ENCODE measurements at regions not wholly inside any gene's neighbourhood (a gene's known extent, or its start where the extent isn't known, plus 50 kb on each side); places are given as distances from the start of the nearest gene placed in this dataset.

DNA sequence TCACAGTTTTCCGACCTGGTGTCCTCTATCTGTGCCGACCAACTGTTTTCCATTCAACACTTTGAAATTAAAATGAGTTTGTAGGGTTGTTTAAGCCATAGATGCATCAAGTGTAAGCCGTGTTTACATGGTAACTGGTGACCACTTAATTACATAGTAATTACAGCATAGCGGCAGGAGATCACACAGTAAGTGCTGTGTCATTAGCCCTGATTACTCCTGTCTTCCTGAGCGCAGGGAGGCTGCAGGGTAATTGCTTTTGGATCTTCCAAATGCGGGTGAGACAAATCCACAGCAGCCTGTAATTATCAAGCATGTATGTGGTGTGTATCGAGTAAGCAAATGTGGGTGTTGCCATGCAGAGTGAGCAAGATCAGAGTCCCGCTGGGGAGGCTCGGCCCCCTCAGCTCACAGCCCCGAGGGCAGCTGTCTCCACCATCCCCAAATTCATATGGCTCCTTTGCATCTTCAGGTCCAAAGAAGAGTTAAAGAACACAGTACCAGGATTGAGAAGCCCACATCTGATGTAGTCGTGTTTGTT lies 71.5 kb upstream of the HDAC4 start:
- TF ChIP-seq, protein P1, sequence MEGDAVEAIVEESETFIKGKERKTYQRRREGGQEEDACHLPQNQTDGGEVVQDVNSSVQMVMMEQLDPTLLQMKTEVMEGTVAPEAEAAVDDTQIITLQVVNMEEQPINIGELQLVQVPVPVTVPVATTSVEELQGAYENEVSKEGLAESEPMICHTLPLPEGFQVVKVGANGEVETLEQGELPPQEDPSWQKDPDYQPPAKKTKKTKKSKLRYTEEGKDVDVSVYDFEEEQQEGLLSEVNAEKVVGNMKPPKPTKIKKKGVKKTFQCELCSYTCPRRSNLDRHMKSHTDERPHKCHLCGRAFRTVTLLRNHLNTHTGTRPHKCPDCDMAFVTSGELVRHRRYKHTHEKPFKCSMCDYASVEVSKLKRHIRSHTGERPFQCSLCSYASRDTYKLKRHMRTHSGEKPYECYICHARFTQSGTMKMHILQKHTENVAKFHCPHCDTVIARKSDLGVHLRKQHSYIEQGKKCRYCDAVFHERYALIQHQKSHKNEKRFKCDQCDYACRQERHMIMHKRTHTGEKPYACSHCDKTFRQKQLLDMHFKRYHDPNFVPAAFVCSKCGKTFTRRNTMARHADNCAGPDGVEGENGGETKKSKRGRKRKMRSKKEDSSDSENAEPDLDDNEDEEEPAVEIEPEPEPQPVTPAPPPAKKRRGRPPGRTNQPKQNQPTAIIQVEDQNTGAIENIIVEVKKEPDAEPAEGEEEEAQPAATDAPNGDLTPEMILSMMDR (IDR thresholded peaks at IDR 0.05; ENCODE audit: low read depth, low read length), result no peak
- Histone ChIP-seq H3K9me3 (no peaks in the 10 kb centered on the region; the same call in 1 of the 2 replicates), H3K4me3 (ENCODE audit: low read depth, low read length) (no peak overlapping the region), H3K4me1 (no peaks in the 10 kb centered on the region), H3K27me3 (no peaks in the 10 kb centered on the region), H3K36me3 (no peaks in the 10 kb centered on the region)
- DNase-seq, result no peak

DNA sequence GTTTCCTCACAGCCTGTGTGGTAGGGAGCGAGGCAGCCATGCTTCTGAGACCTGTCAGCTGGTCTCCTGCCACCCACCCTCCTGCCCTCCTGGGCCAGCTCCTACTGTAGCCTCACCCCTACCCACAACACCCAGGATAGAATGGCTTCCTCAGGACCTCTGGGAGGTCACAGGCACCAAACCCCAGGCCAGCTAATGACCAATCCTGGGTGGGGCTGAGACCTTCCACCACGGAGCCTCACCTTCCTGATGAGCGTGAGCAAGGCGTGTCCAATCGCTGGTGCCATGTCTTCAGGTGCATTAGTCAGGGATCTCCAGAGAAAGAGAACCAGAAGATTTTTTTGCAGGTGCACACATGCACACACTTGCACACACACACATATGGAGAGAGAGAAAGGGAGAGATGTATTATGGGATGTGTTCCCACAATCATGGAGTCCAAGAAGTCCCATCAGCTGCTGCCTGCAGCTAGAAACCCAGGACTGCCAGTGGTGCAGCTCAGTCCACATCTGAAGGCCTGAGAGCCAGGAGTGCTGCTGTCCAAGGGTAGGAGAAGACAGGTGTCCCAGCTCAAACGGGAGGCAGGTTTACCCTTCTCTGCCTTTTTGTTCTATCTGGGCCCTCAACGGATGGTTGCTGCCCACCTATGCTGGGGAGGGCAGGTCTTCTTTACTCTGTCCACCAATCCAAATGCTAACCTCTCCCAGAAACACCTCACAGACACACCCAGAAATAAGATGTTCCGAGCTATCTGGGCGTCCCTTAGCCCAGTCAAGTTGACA lies 70.4 kb upstream of the HDAC4 start:
- Histone ChIP-seq H3K9me3 (no peaks in the 10 kb centered on the region; the same call in 1 of the 2 replicates), H3K4me3 (ENCODE audit: low read depth, low read length) (no peak overlapping the region), H3K27me3 (no peaks in the 10 kb centered on the region), H3K4me1 (no peaks in the 10 kb centered on the region), H3K36me3 (no peaks in the 10 kb centered on the region)
- no peak for DNase-seq
- TF ChIP-seq, protein P1 (IDR thresholded peaks at IDR 0.05; ENCODE audit: low read depth, low read length), result no peak

DNA sequence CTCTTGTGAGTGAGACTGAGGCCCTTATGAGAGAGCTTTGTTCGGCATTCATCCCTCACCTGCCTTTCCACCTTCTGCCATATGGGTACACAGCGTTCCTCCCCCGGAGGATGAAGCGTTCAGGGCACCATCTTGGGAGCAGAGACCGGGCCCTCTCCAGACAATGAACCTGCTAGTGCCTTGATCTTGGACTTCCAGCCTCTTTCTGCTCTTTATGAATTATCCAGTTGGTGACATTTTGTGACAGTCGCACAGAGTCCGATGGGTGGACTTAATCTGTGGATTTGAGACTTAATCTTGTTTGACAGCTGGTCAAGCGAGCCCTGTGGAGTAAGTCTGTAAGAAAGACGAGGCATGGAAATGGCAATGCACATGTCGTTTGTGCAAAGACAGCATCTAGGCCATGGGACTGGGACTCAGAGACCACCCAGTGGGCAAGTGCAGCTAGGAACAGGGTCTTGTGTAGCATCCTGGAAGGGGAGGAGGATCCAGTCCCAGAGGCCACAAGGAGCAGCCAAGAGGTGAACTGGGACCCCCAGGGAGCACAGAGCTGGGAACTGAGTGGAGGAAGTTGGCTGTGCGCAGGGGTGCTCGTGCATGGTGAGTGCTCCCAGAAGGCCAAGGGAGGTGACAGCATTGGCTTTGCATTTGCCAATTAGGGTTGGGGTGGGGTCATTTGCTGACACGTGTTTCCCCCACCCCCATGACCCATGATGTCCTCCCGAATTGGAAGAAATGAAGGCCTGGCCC lies 69.5 kb upstream of the HDAC4 start:
- no peak for DNase-seq
- H3K27me3 ChIP-seq, result no peaks in the 10 kb centered on the region
- no peaks in the 10 kb centered on the region for H3K9me3 ChIP-seq
- H3K4me1 ChIP-seq, result no peaks in the 10 kb centered on the region
- TF ChIP-seq, protein P1 (IDR thresholded peaks at IDR 0.05; ENCODE audit: low read depth, low read length), result no peak
- H3K36me3 ChIP-seq, result no peaks in the 10 kb centered on the region
- H3K4me3 ChIP-seq (ENCODE audit: low read depth, low read length), result no peak overlapping the region

DNA sequence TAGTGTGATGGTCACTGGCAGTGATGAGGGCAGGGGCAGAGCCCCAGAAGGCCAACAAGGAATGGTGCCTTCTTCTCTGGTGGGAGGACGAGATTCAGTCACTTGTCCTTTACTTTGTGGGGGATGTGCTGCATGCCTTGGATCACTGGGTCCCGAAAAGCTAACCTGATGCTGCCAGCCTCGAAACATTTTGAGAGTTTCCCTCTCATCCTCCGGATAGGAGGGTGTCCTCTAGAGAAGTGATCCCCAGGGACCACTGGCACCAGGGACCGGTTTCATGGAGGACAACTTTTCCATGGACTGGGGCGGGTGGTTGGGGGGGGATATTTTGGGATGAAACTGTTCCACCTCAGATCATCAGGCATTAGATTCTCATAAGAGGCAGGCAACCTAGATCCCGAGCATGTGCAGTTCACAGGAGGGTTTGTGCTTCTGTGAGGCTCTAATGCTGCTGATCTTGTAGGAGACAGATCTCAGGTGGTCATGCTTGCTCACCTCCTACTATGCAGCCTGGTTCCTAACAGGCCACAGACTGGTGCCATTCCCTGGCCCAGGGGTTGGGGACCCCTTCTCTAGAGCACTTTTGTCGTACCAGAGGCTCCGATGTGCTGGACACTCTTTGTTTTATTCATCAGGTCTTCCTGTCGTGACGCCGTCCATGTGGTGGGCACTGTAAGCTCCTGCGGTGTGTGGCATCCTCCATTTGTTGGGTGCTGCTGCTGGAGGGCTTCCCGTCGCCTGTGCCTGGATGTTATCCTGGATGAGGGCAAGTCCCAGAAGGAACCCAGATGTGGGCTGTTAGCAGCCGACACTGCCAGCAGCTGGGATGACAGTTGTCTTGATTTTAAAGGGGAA lies 68.5 kb upstream of the HDAC4 start:
- DNase-seq, result no peak
- no peaks in the 10 kb centered on the region for H3K36me3 ChIP-seq
- no peaks in the 10 kb centered on the region for H3K4me1 ChIP-seq
- no peak overlapping the region for H3K4me3 ChIP-seq (ENCODE audit: low read depth, low read length)
- no peaks in the 10 kb centered on the region for H3K9me3 ChIP-seq
- H3K27me3 ChIP-seq, result no peaks in the 10 kb centered on the region
- TF ChIP-seq, protein P1 (IDR thresholded peaks at IDR 0.05; ENCODE audit: low read depth, low read length), result no peak

DNA sequence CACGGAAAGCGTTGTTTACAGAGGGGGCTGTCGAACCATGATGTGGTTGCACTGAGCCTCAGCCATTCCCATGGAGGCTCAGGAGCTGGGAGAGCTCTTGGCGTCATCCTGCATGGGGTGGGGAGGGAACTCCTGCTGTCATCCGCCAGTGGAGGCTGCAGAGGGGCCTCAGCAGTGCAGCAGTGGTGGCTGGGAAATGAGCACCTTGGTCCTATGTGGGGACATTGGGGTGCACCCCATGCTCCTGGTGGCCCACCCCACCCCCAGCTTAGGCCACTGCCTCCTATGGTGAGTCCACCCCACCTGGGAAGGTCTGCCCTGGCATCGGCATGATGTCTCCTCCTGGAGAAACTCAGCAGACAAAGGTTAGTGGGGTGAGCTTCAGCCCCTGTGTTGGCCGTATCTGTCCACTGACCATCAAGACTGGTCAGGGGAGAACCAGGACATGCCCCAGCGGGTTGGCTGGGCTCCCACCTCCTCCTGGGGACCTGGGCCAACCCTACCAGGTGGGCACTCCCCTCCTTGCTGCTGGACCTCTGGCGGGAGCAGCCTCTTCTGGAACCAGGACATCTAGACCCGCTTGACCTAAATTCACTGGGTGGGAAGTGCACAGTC lies 67.8 kb upstream of the HDAC4 start:
- H3K36me3 ChIP-seq, result no peaks in the 10 kb centered on the region
- DNase-seq, result no peak
- H3K27me3 ChIP-seq, result no peaks in the 10 kb centered on the region
- TF ChIP-seq, protein P1 (IDR thresholded peaks at IDR 0.05; ENCODE audit: low read depth, low read length), result no peak
- H3K4me1 ChIP-seq, result no peaks in the 10 kb centered on the region
- no peaks in the 10 kb centered on the region for H3K9me3 ChIP-seq
- no peak overlapping the region for H3K4me3 ChIP-seq (ENCODE audit: low read depth, low read length)
